AG10803 (cell line): ENCODE measurements at regions not wholly inside any gene's neighbourhood (a gene's known extent, or its start where the extent isn't known, plus 50 kb on each side); places are given as distances from the start of the nearest gene placed in this dataset.

Experiments used
- DNase-seq: peaks from one replicate; pipeline ENCODE4 v3.0.0; 2010; ENCODE audit warnings: low read depth
- H3K4me3 ChIP-seq: 2 replicates; pipeline ENCODE4 v1.5.1; 2011; ENCODE audit warnings: mild to moderate bottlenecking, low read length, control low read depth
- TF ChIP-seq, protein P1 (sequence below): conservative IDR thresholded peaks from 2 replicates; pipeline ENCODE4 v1.5.1; 2011; ENCODE audit warnings: mild to moderate bottlenecking, low read length, control low read depth, inconsistent platforms

DNA sequence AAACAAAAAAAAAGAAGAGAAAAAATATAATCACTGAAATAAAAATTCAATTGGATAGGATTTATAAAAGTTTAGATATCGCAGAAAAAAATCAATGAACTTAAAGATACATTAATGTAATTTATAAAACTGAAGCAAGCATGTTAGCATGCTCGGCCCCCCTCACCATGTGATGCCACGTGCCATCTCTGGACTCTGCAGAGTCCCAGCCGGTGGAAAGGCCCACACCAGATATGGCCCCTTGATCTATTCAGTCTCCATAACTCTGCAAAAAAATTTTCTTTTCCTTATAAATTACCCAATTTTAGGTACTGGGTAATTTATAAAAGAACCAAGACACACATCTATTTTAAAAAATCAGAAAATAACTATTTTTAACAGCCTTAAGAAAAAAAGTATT is 476.0 kb upstream of the ANO3 start:
- no peak for DNase-seq
- TF ChIP-seq, protein P1, sequence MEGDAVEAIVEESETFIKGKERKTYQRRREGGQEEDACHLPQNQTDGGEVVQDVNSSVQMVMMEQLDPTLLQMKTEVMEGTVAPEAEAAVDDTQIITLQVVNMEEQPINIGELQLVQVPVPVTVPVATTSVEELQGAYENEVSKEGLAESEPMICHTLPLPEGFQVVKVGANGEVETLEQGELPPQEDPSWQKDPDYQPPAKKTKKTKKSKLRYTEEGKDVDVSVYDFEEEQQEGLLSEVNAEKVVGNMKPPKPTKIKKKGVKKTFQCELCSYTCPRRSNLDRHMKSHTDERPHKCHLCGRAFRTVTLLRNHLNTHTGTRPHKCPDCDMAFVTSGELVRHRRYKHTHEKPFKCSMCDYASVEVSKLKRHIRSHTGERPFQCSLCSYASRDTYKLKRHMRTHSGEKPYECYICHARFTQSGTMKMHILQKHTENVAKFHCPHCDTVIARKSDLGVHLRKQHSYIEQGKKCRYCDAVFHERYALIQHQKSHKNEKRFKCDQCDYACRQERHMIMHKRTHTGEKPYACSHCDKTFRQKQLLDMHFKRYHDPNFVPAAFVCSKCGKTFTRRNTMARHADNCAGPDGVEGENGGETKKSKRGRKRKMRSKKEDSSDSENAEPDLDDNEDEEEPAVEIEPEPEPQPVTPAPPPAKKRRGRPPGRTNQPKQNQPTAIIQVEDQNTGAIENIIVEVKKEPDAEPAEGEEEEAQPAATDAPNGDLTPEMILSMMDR: no peak

GRCh38 chr11:25859776-25860175 is 472.2 kb upstream of the ANO3 start:
- TF ChIP-seq, protein P1: no peak
- no peak for DNase-seq
- no peak overlapping the region for H3K4me3 ChIP-seq

More for the DNA sequence above, 476.0 kb upstream of the ANO3 start:
- no peak overlapping the region for H3K4me3 ChIP-seq

DNA sequence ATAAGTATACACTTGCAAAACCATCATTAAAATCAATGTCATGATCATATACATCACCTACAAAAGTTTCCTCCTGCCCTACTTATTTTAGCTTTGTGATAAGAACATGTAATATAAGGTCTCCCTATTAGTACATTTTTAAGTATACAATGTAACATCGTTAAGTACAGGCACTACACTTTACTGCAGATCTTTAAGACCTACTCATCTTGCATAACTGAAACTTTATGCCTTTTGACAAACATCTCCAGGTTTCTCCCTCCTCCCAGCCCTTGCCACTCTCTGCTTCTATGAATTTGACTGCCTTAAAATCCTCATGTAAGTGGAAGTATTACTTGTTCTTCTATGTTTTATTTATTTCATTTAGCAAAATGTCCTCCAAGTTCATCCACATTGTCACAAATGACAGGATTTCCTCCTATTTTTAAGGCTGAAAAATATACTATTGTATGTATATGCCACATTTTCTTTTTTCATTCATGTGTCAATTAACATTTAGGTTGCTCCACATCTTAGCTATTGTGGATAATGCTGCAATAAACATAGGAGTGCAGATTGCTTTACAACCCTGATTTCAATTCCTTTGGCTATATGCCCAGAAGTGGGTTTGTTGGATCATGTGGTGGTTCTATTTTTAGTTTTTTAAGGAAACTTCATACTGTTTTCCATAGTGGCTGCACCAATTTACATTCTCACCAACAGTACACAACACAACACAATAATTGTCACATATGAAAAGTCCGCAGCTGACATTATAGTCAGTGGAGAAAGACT is 471.1 kb upstream of the ANO3 start:
- TF ChIP-seq, protein P1: no peak
- no peak for DNase-seq

DNA sequence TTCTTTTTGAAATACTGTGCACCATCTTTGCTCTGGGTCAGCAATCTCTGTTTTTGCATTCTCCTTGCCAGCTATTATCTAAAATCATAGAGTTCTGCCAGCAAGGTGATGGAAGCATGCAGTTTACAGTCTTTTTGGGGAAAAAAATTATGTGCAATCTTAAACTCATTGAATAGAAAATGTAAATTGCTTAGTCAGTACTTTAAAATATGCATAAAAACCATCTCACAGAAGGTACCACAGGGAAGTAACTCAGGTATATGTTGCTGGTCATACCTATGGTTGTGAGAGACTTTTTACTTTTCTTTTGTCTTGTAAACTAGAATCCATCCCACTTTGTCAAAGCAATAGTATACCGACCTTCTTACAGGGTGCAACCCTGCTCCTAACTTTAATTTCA is 469.8 kb upstream of the ANO3 start:
- DNase-seq: no peak
- no peak overlapping the region for H3K4me3 ChIP-seq
- TF ChIP-seq, protein P1: no peak

More for the DNA sequence above, 471.1 kb upstream of the ANO3 start:
- H3K4me3 ChIP-seq: no peak overlapping the region

DNA sequence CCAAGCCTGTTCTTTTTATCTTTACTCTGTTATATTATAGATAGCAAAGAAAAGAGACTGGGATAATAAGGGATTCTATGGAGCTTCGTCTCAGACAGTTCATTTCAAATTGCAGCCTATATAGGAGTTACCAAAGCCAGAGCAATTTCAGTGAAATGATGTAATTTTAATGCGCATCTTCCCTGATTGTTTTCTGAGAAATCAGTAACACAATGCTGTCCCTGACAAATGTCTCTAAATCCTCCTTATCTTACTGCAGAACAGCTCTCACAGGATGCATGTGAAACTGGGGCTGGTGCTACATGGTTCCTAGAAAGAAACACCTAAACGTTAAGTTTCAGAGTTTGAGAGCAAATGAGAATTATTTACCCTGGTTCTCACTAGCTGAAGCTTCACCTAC is 467.9 kb upstream of the ANO3 start:
- no peak overlapping the region for H3K4me3 ChIP-seq
- TF ChIP-seq, protein P1: no peak
- DNase-seq: no peak

DNA sequence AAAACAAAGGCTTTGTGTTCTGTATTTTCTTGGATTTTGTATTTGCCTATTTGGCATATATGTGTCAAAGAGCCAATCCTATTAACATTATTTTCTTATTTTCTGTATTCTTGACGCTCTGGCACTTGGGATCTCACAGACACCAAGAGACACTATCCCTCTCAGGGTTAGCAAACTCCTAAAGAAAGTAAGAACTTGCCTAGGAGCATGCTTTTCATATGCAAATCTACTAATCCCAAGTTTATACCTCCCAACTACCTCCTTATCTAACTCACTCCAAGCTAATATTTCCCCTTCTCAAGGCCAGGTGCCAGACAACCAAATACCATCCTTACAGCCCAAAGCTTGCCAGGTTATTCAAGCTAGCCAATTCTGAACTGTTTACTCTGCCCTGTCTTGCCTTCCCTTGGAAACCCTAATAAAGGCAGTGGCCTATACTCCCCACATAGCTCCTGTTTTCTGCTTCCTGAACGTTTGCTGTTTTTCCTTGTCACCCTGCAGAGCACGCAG is 455.4 kb upstream of the ANO3 start:
- H3K4me3 ChIP-seq: no peak overlapping the region

More for the DNA sequence above, 455.4 kb upstream of the ANO3 start:
- TF ChIP-seq, protein P1: no peak
- no peak for DNase-seq
